C4-2B (cell line): ENCODE measurements at regions not wholly inside any gene's neighbourhood (a gene's known extent, or its start where the extent isn't known, plus 50 kb on each side); places are given as distances from the start of the nearest gene placed in this dataset.

ENCODE experiments used
- CTCF ChIP-seq: fragments of 450-650 bp; conservative IDR thresholded peaks from 2 replicates; pipeline ENCODE4 v1.5.1; 2017; ENCODE audit warnings: mild to moderate bottlenecking
- ZFX ChIP-seq: fragments of 450-650 bp; IDR thresholded peaks from 2 replicates; pipeline ENCODE4 v1.6.1; 2017

GRCh38 chr4:146040623-146041022 lies 102.0 kb upstream of the ZNF827 start:
- TF ChIP-seq CTCF (peak; percentile 15), ZFX (no peak)
